Medulla oblongata (tissue), 1 donor: ENCODE measurements at regions not wholly inside any gene's neighbourhood (a gene's known extent, or its start where the extent isn't known, plus 50 kb on each side); places are given as distances from the start of the nearest gene placed in this dataset.
A peak's percentile ranks its signal among the peaks of the same experiment; 100 is the strongest.

Experiments used
- DNase-seq: peaks from one replicate; pipeline ENCODE4 v3.0.0-alpha.2; 2015; ENCODE audit errors: extremely low spot score

DNA sequence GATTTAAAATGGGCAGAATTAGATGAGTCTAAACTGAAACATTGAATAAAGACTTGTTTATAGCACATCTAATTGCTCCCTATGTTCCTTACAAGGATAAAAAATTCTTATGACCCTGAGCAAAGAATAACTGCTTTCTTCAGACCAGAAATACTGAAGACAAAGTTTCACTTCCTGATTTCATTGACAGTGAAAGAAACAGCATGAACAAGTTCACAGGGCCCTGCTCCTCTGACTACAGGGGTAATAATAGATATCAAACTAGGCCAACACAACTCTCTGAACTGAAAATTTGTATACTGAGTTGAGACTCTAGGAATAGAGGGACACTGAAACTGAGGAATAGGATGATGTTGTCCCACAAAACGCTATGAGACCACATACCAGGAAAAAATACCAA, 1383.3 kb upstream of the CDH2 start:
- DNase-seq = peak; percentile 5

DNA sequence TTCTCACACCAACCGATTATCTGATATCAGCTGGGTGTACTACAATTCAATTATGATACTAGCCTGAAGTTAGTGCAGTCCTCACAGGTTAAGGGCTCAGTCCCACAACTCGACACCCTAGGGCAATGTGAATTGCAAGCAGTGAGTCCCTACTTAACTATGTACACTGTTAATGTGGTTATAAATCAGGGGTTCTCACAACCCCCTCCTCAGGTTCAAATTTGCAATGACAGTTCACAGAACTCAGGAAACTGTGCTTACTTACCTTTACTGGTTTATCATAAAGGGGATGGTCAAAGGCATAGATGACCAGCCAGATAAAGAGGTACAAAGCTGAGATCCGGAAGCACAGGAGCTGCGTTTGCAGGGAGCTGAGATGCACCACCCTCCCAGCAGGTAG, 1379.1 kb upstream of the CDH2 start:
- no peak for DNase-seq

DNA sequence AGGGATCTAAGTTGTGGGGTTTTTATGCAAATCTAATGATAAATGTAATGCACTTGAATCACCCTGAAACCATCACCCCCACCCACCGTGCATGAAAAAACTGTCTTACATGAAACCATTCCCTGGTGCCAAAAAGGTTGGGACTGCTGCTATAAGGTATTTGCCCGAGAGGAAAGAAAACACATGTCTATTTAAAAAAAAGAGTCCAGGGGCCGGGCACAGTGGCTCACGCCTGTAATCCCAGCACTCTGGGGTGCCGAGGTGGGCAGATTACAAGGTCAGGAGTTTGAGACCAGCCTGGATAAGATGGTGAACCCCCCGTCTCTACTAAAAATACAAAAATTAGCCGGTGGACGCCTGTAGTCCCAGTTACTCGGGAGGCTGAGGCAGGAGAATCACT, 1372.8 kb upstream of the CDH2 start:
- DNase-seq = no peak

DNA sequence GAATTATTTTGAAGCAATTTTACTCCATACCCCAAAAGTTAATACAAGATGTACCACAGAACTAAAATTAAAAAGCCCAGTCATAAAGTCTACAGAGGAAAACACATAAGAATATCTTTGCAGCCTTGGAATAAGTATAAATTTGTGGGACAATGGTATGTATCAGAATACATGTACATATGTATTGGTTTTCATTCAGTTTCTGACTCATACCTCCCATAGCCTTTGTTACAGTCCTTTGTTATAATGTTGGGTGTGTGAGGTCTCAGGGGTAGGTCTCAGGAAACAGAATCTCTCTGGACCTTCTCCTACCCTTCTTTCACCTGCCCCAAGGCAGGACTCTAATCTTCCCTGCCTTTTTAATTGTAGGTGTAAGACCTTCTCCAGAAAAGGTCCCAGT, 1370.7 kb upstream of the CDH2 start:
- DNase-seq = no peak

- DNase-seq = no peak
These were observed 1363.6 kb upstream of the CDH2 start for GRCh38 chr18:29540548-29540947.

GRCh38 chr18:29531746-29532145, 1354.8 kb upstream of the CDH2 start:
- DNase-seq = no peak

GRCh38 chr18:29523371-29523770, 1346.4 kb upstream of the CDH2 start:
- DNase-seq = no peak

GRCh38 chr18:29512761-29513160, 1335.8 kb upstream of the CDH2 start:
- DNase-seq = no peak

- DNase-seq = no peak
These were observed 1335.3 kb upstream of the CDH2 start for GRCh38 chr18:29512203-29512602.

DNA sequence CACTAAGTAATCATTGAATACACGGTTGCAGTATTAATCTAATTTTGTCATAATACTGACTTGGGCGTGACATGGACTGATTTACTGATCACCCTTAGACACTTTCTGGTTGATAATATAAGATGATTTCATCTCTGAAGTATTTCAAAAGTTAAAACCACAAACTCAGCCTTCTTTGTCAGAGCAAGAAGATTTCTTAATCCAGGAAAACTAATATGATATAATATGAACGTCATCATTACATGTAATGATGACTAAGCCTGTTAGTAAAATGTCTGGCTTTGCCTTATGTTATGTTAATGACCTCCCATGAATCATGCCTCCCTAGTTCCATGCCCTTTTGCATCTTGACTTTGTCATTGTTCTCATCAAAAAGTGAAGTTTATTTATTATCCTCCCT, 1325.0 kb upstream of the CDH2 start:
- DNase-seq = no peak

DNA sequence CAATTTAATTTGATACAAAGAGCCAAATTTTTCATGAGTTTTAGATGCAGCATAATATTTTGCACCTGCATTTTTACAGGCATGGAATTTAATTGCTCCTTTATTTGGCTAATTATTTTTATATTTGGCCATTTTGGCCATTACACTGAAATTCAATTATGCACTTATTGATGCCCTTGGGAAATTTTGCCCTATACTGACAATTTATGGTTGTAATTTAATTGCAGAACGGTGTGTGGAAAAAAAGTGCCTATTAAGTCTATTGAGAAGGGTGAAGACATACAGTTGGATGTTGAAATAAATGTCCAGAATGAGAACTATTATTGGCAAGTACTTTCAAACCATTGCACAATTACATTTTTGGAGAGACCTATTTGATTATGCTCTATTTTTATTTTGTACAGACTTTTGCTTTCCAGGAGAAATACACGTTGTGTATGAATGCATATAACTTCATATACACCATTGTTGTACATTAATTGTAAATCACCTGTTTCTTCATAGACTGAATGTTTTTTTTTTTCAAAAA, 1319.3 kb upstream of the CDH2 start:
- no peak for DNase-seq

GRCh38 chr18:29494371-29494770, 1317.4 kb upstream of the CDH2 start:
- DNase-seq = no peak

- no peak for DNase-seq
These were observed 1315.0 kb upstream of the CDH2 start for GRCh38 chr18:29491907-29492306.

- no peak for DNase-seq
These were observed 1311.7 kb upstream of the CDH2 start for GRCh38 chr18:29488617-29489016.

DNA sequence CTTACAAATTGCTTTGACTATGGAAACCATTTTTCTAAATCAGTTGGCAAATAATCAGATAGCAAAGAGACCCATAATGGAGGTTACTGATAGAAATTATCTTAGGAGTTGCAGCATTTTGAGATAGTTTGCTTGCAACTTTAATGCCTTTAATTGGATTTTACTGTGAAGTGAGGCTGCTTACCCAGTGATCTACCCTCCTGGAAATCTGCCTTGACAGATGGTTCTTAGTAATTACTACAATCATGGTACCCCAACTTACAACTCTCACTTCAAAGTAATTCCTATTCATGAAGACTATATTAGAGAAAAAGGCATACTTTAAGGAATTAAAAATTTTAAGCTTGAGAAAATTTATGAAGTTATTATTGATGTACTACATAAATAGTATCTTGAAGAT, 1288.6 kb upstream of the CDH2 start:
- DNase-seq = no peak

DNA sequence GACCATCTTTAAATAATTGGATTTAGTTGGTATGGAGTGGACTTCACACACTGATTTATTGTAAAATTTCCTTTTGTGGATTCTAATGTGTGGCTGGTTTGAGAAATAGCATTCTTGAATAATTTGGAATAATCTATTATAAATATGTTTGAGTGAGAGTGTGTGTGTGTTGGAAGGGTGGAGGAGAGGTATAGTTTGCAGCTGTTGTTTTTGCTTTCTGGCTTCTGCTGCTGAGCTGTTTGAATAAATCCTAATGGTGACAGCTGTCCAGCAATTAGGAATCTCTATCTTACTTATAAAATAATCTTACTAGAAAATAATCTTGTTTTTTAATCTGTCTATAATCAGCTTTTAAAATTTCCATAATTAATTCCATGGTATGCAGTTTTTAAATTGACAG, 1283.0 kb upstream of the CDH2 start:
- no peak for DNase-seq

DNA sequence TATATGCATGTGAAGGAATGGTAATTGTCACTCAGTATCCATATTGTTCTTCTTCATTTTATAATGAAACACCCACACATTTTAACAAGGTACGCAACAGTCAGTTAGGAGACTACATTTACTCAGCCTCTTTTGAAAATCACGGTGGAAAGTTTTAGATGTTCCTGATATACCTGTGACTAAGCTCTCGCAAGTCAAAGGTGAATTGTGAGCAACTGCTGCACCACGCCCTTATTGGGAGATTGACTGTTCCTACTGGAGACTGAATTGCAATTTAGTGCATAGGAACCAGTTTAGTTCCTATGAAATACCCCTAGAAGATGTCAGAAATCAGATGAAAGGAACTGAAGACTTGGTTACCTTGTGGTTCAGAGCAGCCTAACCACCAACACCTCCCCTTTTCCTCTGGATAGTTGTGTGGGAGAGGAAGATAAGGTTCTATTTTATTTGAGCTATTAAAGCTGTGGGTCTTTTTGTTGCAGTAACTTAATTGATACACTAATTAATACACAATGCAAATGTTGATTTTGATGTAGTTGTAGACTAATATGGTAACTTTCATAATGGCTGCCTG, 1280.5 kb upstream of the CDH2 start:
- no peak for DNase-seq

DNA sequence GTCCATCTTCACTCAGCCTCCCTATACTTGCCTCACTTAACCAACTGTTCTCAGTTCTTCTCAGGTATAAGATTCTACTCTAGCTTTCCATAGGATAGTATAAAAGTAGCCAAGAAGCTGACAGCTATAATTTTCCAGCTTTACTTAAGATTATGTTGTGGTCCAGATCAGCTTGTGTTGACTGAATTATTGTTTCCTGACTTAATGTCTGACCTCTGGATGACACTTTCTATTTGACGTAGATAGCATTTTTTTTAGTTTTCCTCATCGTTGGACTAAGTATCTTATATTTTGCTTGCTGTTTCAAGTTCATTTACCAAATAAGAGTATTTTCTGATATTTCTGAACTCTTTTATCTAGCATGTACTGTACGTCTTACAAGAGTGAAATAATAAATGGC, 1272.5 kb upstream of the CDH2 start:
- no peak for DNase-seq

DNA sequence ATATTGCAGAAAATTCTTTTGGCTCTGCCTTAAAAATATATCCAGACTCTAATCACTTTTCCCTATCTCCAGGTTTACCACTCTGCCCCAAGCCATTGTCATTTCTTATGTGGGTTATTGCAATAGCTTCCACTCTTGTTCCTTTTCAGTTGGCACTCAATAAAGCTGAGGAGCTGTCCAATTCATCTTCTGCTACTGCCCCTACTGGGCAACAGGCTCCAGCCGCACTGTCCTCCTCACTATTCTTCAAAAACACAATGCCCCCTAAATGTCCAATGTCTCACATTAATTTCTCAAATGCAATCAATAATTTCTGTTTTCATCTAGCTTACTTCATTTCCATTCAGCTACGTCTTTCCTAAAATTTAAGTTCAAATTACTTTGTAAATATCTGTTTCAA, 1262.5 kb upstream of the CDH2 start:
- no peak for DNase-seq

GRCh38 chr18:29436459-29436858, 1259.5 kb upstream of the CDH2 start:
- DNase-seq = no peak

DNA sequence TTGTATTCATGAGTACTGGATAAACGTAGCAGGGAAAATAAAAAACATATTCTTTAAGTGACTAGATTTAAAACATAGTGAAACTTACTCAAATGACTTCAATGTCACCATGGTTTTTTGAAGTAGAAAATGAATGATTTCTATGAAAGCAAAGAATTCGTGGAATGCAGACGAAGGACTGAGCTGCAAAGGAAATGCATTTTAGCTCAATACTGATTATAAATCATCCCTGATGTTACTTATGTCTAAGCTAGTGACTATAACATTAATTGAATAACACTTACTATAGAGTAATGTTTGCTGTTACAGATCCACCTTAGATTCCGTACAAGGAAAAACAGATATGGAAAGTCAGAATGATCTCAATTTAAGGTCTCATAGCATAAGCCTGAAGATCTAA, 1257.7 kb upstream of the CDH2 start:
- DNase-seq = no peak

- no peak for DNase-seq
These were observed 1253.5 kb upstream of the CDH2 start for GRCh38 chr18:29430416-29430815.

DNA sequence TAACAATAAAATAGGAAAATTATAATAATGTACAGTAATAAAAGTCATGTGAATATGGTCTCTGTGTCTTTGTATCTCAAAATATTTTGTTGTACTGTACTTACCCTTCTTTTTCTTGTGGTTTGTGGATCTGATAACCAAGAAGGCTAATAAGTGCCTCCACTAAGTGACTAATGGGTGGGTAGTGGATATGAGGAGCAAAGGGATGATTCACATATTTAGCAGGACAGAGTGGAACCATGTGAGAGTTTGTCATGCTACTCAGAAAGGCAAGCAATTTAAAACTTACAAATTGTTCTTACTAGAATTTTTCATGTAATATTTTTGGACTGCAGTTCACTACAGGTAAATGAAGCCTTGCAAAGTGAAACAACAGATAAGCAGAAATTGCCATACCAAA, 1241.2 kb upstream of the CDH2 start:
- no peak for DNase-seq

DNA sequence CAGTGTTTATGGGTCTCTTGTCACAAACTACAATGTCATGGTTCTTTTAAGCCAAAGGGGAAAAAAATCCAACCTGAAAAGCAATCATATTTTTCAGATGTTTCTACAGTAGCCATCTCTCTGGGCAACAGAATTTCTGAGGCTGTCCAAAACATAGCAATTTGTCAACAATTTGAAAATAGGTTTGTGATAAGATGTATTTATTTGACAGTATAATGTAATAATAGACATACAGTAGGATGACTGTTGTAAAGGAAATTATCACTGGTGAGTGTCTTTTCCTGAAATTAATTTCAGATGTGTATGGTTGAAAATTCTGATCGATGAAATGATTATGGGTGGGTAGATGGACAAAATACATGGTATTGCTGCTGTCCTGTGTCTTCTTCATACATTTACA, 1230.1 kb upstream of the CDH2 start:
- no peak for DNase-seq
